Subcutaneous abdominal adipose tissue (tissue), 5 donors: ENCODE measurements at regions not wholly inside any gene's neighbourhood (a gene's known extent, or its start where the extent isn't known, plus 50 kb on each side); places are given as distances from the start of the nearest gene placed in this dataset.

Experiments
- H3K27ac ChIP-seq: one replicate; pipeline ENCODE4 v1.7.0; 2013; ENCODE audit warnings: low read depth, mild to moderate bottlenecking, inconsistent platforms, low read length, moderate library complexity
- H3K27me3 ChIP-seq, 5 donors: one replicate each; pipeline ENCODE4 v1.7.0; 2013; ENCODE audit warnings: low read length in 5 of 5, inconsistent platforms in 1 of 5; ENCODE audit not compliant: control insufficient read depth in 5 of 5, insufficient read depth in 4 of 5
- H3K36me3 ChIP-seq, 5 donors: one replicate each; pipeline ENCODE4 v1.7.0; 2013; ENCODE audit warnings: low read length in 5 of 5; ENCODE audit not compliant: control insufficient read depth in 5 of 5, insufficient read depth in 5 of 5
- H3K4me1 ChIP-seq, 5 donors: one replicate each; pipeline ENCODE4 v1.7.0; 2013; ENCODE audit warnings: low read length in 5 of 5, mild to moderate bottlenecking in 3 of 5, moderate library complexity in 1 of 5; ENCODE audit not compliant: control insufficient read depth in 5 of 5, insufficient read depth in 5 of 5
- H3K4me3 ChIP-seq, 5 donors: one replicate each; pipeline ENCODE4 v1.7.0; 2013; ENCODE audit warnings: low read length in 5 of 5, low read depth in 1 of 5
- H3K9ac ChIP-seq, 5 donors: one replicate each; pipeline ENCODE4 v1.7.0; 2013; ENCODE audit warnings: low read length in 5 of 5, mild to moderate bottlenecking in 4 of 5, moderate library complexity in 3 of 5
- H3K9me3 ChIP-seq, 5 donors: one replicate each; pipeline ENCODE4 v1.7.0; 2013; ENCODE audit warnings: low read length in 5 of 5; ENCODE audit not compliant: control insufficient read depth in 5 of 5
- donor health status: healthy.
- donor health status: healthy.
- donor health status: healthy.
- donor health status: healthy.
- donor health status: healthy.

DNA sequence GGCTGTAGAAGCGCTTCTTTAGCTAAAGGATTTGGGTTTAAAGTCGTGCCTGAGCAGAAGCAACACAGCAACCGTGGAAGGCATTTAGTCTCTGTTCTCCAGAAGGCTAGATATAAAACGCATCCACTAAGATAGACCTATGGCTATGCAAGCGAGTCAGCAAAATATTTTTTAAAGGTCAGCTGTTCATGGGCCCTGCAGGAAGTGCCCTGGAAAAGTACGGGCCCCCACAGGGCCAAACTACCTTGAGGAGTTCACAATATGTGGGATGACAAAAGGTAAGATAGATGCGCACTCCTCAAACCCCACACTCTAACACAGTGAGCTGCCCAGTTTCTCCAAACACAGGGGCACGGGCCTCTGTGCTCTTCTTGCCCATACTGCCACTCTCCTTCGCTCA is 261.6 kb downstream of the VPS13C start:
- no peak overlapping the region for H3K27ac ChIP-seq
- no peaks in the 10 kb centered on the region for H3K36me3 ChIP-seq
- H3K9me3 ChIP-seq = peaks cover 0 to 3% (median 0%) of the 10 kb centered on the region in 5 donors
- no peak overlapping the region for H3K4me3 ChIP-seq
- no peaks in the 10 kb centered on the region for H3K4me1 ChIP-seq
- no peak overlapping the region for H3K9ac ChIP-seq
- no peaks in the 10 kb centered on the region for H3K27me3 ChIP-seq

DNA sequence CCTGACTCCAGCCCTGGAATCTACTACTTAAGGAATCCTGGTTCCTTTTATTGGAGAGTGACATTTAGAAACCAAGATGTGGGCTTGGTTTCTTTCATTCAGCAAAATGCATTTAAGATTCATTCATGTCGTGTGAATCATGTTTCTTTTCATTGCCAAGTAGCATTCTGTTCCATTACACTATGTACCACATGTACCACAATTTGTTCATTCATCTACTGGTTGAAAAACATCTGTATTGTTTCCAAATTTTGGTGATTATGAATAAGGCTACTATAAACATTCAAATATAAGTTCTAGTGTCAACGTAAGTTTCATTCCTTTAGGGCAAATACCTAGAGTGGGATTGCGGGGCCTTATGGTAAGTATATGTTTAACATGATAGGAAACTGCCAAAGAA is 264.2 kb downstream of the VPS13C start:
- Histone ChIP-seq H3K27me3 (no peaks in the 10 kb centered on the region), H3K36me3 (no peaks in the 10 kb centered on the region), H3K9me3 (peaks cover 0 to 6% (median 0%) of the 10 kb centered on the region in 5 donors), H3K4me1 (no peaks in the 10 kb centered on the region), H3K4me3 (no peak overlapping the region), H3K27ac (no peak overlapping the region), H3K9ac (no peak overlapping the region)

DNA sequence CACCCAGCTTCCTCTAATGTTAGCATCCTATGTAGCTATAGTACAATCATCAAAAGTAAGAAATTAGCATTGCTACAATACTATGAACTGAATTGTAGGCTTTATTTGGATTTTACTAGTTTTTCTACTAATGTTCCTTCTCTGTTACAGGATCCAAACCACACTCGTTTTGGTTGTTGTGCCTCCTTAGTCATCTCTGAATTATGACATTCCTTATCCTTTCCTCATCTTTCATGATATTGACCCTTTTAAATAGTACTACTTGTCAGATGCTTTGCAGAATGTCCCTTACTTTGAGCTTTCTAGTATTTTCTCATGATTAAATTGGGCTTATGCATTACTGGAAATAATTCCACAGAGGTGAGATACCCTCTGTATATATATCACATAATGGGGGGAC is 265.4 kb downstream of the VPS13C start:
- Histone ChIP-seq H3K9me3 (peaks cover 0 to 8% (median 0%) of the 10 kb centered on the region in 5 donors), H3K4me1 (no peaks in the 10 kb centered on the region), H3K9ac (no peak overlapping the region), H3K4me3 (no peak overlapping the region), H3K36me3 (no peaks in the 10 kb centered on the region), H3K27ac (no peak overlapping the region), H3K27me3 (no peaks in the 10 kb centered on the region)

DNA sequence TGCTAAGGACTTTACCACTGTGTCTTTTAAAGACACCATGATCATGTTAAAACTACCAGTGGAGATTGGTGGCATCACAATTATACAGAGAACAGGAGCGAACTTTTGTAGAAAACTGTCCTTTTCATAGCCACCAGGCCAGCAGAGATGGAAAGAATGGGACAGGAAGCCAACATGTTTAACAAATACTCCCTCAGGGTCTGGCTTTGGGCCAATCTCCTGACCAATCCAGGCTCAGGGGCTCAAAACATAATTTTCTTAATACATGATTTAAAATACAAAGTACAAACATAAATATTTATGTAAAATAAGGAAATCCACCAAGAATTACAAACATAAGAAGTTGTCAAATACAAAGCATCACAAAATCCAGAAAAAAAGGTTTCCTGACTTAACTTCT is 266.0 kb downstream of the VPS13C start:
- Histone ChIP-seq H3K4me3 (no peak overlapping the region), H3K9ac (no peak overlapping the region), H3K9me3 (peaks cover 0 to 12% (median 3%) of the 10 kb centered on the region in 5 donors), H3K27me3 (no peaks in the 10 kb centered on the region), H3K36me3 (no peaks in the 10 kb centered on the region), H3K27ac (no peak overlapping the region), H3K4me1 (no peaks in the 10 kb centered on the region)

DNA sequence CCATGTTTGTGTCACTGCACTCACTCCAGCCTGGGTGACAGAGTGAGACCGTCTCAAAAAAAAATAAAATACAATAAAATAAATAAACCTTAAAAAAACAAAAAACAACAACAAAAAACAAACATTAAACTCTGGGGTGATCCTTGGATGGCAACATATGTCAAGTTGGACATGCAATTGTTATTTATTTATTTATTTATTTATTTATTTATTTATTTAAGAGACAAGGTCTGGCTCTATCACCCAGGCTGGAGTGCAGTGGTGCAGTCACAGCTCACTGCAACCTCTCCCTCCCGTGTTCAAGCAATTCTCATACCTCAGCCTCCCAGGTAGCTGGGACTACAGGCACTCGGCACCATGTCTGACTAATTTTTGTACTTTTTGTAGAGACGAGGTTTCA is 275.5 kb downstream of the VPS13C start:
- peaks cover 0 to 10% (median 2%) of the 10 kb centered on the region in 5 donors for H3K9me3 ChIP-seq

DNA sequence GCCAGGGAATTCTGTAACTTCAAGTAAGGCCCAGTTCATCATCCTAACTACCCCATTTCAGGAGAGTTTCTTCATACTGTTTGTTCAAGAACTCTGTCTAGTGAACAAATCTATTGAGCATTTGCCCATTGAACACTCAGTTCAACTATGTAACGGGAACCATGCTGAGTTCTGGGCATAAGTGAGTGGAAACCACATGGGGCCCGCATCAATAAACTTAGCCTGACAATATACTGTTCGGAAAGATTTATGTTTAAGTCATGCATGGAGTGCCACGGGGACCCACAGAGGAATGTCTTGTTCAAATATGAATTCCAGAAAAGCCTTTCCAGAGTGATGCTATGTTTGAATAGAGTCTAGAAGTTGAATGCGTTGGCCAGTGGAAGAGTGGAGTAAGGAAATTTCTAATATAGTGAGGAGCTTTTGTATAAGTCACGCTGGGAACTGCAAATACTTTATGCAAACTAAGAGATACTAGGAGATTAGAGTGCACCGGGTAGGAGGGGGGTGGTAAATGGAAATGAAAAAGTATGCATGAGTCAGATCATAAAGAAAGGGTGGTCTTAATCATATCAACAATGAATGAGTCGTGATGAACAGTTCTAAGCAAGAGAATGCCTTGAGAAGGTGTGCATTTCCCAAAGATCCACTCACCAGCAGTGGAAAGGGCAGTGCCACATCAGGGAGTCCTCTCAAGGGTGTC is 279.8 kb downstream of the VPS13C start:
- H3K9ac ChIP-seq = no peak overlapping the region
- no peaks in the 10 kb centered on the region for H3K36me3 ChIP-seq
- no peaks in the 10 kb centered on the region for H3K4me1 ChIP-seq
- H3K27me3 ChIP-seq = peaks cover 0 to 4% (median 0%) of the 10 kb centered on the region in 5 donors
- H3K4me3 ChIP-seq = no peak overlapping the region
- no peaks in the 10 kb centered on the region for H3K9me3 ChIP-seq
- no peak overlapping the region for H3K27ac ChIP-seq

More for the DNA sequence above, 275.5 kb downstream of the VPS13C start:
- Histone ChIP-seq H3K9ac (no peak overlapping the region), H3K36me3 (no peaks in the 10 kb centered on the region), H3K27ac (no peak overlapping the region), H3K4me1 (no peaks in the 10 kb centered on the region), H3K4me3 (no peak overlapping the region), H3K27me3 (no peaks in the 10 kb centered on the region)

DNA sequence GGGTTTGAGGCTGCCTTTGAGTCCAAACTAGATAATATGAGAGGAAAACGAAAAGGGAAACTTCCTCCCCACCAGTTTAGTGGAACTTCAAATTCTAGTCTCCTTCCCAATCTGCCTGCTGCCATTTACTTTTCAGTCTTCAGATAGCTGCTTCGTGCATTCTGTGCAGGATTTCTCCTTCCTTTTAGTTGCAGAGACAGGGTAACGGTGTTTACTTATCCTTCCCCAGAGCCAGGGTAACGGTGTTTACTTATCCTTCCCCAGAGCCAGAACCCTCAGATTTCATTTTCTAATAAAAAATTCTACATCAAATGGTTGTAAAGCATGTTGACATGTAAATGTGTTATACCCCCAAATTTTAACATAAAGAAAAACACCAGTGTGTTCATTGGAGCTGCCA is 282.6 kb downstream of the VPS13C start:
- Histone ChIP-seq H3K27me3 (peaks cover 0 to 4% (median 0%) of the 10 kb centered on the region in 5 donors), H3K27ac (no peak overlapping the region), H3K9me3 (no peaks in the 10 kb centered on the region), H3K4me3 (no peak overlapping the region), H3K9ac (no peak overlapping the region), H3K36me3 (no peaks in the 10 kb centered on the region), H3K4me1 (no peaks in the 10 kb centered on the region)

DNA sequence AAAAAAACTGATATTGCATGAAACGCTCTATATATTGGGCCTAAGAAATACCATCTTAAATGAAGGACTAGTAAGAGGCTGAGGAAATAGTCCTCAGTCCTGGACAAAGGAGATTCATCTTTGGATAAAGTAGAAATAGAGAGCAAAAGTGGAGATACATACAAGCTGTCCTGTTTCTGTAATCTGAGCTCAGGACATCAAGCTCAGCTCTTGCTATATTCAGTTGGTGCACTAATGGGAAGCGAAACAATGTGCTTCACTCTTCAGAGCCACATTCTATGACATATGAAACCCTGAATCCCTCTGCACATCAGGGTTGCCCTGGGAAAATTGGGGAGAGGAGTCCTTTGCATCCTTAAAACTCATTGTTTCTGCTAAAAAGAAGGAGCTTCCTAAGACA is 290.7 kb downstream of the VPS13C start:
- H3K9ac ChIP-seq = no peak overlapping the region
- H3K4me1 ChIP-seq = no peaks in the 10 kb centered on the region
- H3K36me3 ChIP-seq = no peaks in the 10 kb centered on the region
- H3K27ac ChIP-seq = no peak overlapping the region
- no peak overlapping the region for H3K4me3 ChIP-seq
- H3K27me3 ChIP-seq = no peaks in the 10 kb centered on the region
- no peaks in the 10 kb centered on the region for H3K9me3 ChIP-seq

DNA sequence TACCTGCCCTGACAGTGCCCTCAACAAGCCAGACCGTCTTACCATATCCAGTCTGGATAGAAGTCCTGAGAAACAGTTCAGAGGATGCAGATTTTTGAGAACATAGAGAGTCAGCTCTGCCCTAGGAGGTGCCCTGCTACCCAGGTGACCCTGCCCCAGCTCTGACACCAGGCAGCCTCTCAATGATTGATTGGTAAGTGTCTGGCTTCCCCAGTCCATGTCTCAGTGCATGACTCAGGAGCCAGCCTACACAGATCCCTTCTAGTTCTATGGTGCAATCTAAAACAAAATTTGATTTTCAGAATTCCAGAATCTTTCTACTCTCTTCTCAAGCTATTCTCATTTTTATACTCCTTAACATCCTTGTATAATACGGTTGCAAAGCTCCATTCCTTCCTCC is 292.1 kb downstream of the VPS13C start:
- H3K4me1 ChIP-seq = no peaks in the 10 kb centered on the region
- H3K36me3 ChIP-seq = no peaks in the 10 kb centered on the region
- H3K9ac ChIP-seq = no peak overlapping the region
- no peaks in the 10 kb centered on the region for H3K9me3 ChIP-seq
- no peak overlapping the region for H3K27ac ChIP-seq
- H3K27me3 ChIP-seq = no peaks in the 10 kb centered on the region
- no peak overlapping the region for H3K4me3 ChIP-seq

DNA sequence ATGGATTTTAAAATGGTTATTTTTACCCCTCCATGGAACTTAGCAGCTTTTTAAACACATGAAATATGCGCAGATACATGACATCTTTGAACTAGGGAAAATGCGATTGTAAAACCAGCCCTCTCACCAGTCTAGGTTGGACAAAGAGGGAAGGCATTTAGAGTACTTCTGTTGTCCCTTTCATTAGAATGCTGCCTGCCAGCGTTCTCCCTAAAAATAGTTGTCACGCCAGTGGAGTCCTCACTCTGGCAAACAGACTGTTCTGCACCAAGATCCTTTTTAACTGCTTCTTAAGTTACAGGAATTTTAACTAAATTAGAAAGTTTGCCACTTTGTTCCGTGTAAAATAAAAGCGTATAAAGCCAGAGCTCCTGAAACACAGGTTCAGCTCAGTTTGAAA is 295.3 kb downstream of the VPS13C start:
- Histone ChIP-seq H3K27ac (no peak overlapping the region), H3K9ac (no peak overlapping the region)

More for the DNA sequence above, 295.3 kb downstream of the VPS13C start:
- Histone ChIP-seq H3K27me3 (no peaks in the 10 kb centered on the region), H3K4me1 (no peaks in the 10 kb centered on the region), H3K36me3 (no peaks in the 10 kb centered on the region), H3K9me3 (no peaks in the 10 kb centered on the region), H3K4me3 (no peak overlapping the region)
